ENCODE measurements at regions not wholly inside any gene's neighbourhood (a gene's known extent, or its start where the extent isn't known, plus 50 kb on each side); places are given as distances from the start of the nearest gene placed in this dataset.

DNA sequence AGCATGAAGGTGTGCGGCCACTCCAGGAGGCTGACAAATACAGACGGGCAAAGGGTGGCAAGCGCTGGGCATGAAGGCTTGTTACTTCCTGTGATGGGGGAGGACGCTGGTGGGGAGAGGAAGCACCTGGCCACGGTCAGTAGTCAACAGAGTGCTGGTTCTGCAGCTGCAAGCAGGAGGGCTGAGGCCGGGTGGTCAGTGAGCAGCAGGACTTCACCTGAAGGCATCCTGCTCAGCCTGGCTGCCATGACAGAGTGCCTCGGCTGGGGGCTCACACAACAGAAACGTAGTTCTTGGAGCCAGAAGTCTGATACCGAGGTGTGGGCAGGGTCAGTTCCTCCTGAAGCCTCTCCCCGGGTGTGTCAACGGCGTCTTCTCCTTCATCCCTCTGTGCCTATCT, 118.6 kb upstream of the IRX4 start:
- TF ChIP-seq, protein P1, sequence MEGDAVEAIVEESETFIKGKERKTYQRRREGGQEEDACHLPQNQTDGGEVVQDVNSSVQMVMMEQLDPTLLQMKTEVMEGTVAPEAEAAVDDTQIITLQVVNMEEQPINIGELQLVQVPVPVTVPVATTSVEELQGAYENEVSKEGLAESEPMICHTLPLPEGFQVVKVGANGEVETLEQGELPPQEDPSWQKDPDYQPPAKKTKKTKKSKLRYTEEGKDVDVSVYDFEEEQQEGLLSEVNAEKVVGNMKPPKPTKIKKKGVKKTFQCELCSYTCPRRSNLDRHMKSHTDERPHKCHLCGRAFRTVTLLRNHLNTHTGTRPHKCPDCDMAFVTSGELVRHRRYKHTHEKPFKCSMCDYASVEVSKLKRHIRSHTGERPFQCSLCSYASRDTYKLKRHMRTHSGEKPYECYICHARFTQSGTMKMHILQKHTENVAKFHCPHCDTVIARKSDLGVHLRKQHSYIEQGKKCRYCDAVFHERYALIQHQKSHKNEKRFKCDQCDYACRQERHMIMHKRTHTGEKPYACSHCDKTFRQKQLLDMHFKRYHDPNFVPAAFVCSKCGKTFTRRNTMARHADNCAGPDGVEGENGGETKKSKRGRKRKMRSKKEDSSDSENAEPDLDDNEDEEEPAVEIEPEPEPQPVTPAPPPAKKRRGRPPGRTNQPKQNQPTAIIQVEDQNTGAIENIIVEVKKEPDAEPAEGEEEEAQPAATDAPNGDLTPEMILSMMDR (IDR thresholded peaks at IDR 0.05): no peak
- TF ChIP-seq POLR2A (IDR thresholded peaks at IDR 0.05) (no peak), POLR2AphosphoS5 (IDR thresholded peaks at IDR 0.05) (no peak)
- WGBS: 84% methylated on average over 12 of the region's 12 CpGs
- DNase-seq (ENCODE audit: low spot score): peak; percentile 3
- Histone ChIP-seq H3K9me3 (no peaks in the 10 kb centered on the region), H3K4me1 (replicated peaks) (no peaks in the 10 kb centered on the region), H3K27ac (no peak overlapping the region), H3K4me3 (no peak overlapping the region), H3K36me3 (no peaks in the 10 kb centered on the region), H3K27me3 (replicated peaks; ENCODE audit: insufficient read depth) (no peaks in the 10 kb centered on the region)
- intact Hi-C loops (cut with DNase I): no loop called here

DNA sequence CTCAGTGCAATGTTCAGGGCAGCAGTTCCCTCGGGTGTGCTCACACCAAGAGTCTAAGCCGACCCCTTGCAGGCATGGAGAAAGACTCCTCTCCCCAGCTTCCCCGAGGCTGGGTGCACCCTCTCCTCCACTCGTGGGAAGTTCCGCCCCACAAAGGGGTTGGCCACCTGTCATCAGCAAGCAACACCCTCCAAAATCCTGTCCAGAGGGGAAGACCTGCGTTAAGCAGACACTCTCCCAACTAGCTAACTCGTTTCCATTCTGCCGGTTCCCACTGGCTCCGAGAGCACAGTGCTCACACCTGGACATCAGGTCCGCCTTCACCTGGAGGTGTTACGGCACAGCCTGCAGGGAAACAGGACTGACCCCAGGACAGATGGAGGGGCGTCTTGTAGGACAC, 117.9 kb upstream of the IRX4 start:
- no peaks in the 10 kb centered on the region for H3K4me1 ChIP-seq (replicated peaks)
- no peaks in the 10 kb centered on the region for H3K9me3 ChIP-seq
- no peak overlapping the region for H3K27ac ChIP-seq
- intact Hi-C loops (cut with DNase I): no loop called here
- H3K4me3 ChIP-seq: no peak overlapping the region
- WGBS: 86% methylated on average over 12 of the region's 12 CpGs
- no peak for DNase-seq (ENCODE audit: low spot score)
- no peaks in the 10 kb centered on the region for H3K36me3 ChIP-seq
- H3K27me3 ChIP-seq (replicated peaks; ENCODE audit: insufficient read depth): no peaks in the 10 kb centered on the region
- TF ChIP-seq POLR2AphosphoS5 (IDR thresholded peaks at IDR 0.05) (no peak), POLR2A (IDR thresholded peaks at IDR 0.05) (no peak)
- TF ChIP-seq, protein P1 (IDR thresholded peaks at IDR 0.05): no peak

DNA sequence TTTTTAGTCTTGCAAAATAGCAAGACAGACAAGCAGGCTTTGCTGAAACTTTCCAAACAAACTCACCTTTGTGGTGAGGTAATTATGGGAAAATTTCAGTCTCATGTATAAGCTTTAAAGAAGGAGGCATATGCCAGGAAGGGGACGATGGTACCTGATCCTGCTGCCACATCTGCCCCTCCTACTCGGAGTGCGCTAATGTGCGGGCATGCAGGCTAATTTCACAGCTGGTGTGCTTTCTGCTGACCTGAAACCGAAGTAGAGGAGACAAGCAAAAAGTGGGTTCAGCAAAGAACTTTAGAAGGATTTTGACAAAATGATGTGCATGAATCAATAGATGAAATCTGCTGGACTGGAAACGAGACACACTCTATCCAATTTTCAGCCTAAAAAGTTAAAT, 117.1 kb upstream of the IRX4 start:
- no peak for TF ChIP-seq POLR2A (IDR thresholded peaks at IDR 0.05)
- no peak for TF ChIP-seq POLR2AphosphoS5 (IDR thresholded peaks at IDR 0.05)
- TF ChIP-seq, protein P1 (IDR thresholded peaks at IDR 0.05): no peak
- no peak overlapping the region for H3K27ac ChIP-seq
- no peak for DNase-seq (ENCODE audit: low spot score)
- no peaks in the 10 kb centered on the region for H3K9me3 ChIP-seq
- no peaks in the 10 kb centered on the region for H3K27me3 ChIP-seq (replicated peaks; ENCODE audit: insufficient read depth)
- H3K4me3 ChIP-seq: no peak overlapping the region
- no peaks in the 10 kb centered on the region for H3K4me1 ChIP-seq (replicated peaks)
- intact Hi-C loops (cut with DNase I): no loop called here
- 72% methylated on average over 6 of the region's 6 CpGs for WGBS
- H3K36me3 ChIP-seq: no peaks in the 10 kb centered on the region

DNA sequence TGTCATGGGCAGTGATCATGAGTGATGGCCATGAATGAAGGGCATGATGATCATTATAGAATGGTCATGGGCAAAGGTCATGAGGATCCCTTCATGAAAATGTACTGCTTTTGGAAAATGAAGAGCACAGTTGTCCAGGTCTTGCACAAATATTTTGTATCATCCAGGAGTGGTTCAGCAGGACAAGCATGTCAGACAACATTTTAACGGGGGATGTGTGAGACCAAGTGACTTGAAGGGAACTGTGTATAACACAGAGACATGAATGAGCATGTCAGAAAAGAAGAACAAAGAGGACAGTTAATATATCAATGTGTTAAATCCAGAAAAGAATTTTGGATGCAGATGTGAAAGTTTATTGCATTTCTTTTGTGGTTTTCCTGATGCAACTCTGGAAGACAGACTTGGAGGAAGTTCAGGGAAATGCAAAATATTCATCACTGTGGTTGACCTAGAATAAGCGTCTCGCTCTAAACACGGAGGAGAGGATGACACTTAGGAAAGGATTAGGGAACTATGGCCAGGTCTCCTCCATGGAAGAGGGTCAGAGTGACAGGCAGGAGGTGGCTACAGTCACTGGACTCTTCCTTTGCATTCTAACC, 116.1 kb upstream of the IRX4 start:
- TF ChIP-seq POLR2A (IDR thresholded peaks at IDR 0.05) (no peak), POLR2AphosphoS5 (IDR thresholded peaks at IDR 0.05) (peak; percentile 63)
- TF ChIP-seq, protein P1 (IDR thresholded peaks at IDR 0.05): no peak
- DNase-seq (ENCODE audit: low spot score): peak; percentile 40
- WGBS: 44% methylated on average over 4 of the region's 4 CpGs

DNA sequence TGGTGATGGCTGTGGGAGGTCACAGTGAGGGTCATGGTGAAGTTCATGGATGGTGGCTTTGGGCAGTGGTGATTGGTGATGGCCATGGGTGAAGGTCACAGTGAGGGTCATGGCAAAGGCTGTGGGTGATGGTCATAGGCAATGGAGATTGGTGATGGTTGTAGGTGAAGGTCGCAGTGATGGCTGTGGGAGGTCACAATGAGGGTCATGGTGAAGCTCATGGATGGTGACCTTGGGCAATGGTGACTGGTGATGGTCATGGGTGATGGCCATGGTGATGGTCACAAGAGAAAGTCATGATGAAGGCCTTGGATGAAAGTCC, 115.6 kb upstream of the IRX4 start:
- WGBS: 85% methylated on average over 1 of the region's 1 CpG
- Histone ChIP-seq H3K9me3 (no peaks in the 10 kb centered on the region), H3K4me3 (no peak overlapping the region), H3K4me1 (replicated peaks) (no peaks in the 10 kb centered on the region), H3K27ac (no peak overlapping the region), H3K27me3 (replicated peaks; ENCODE audit: insufficient read depth) (no peaks in the 10 kb centered on the region), H3K36me3 (no peaks in the 10 kb centered on the region)
- TF ChIP-seq, protein P1 (IDR thresholded peaks at IDR 0.05): no peak
- no peak for TF ChIP-seq POLR2AphosphoS5 (IDR thresholded peaks at IDR 0.05)
- TF ChIP-seq POLR2A (IDR thresholded peaks at IDR 0.05): no peak
- no peak for DNase-seq (ENCODE audit: low spot score)
- intact Hi-C loops (cut with DNase I): no loop called here

More for the DNA sequence above, 116.1 kb upstream of the IRX4 start:
- H3K36me3 ChIP-seq: no peaks in the 10 kb centered on the region
- H3K9me3 ChIP-seq: no peaks in the 10 kb centered on the region
- intact Hi-C loops (cut with DNase I): no loop called here
- H3K27me3 ChIP-seq (replicated peaks; ENCODE audit: insufficient read depth): no peaks in the 10 kb centered on the region
- no peak overlapping the region for H3K27ac ChIP-seq
- no peak overlapping the region for H3K4me3 ChIP-seq
- H3K4me1 ChIP-seq (replicated peaks): no peaks in the 10 kb centered on the region
